ENCODE measurements at regions not wholly inside any gene's neighbourhood (a gene's known extent, or its start where the extent isn't known, plus 50 kb on each side); places are given as distances from the start of the nearest gene placed in this dataset.

DNA sequence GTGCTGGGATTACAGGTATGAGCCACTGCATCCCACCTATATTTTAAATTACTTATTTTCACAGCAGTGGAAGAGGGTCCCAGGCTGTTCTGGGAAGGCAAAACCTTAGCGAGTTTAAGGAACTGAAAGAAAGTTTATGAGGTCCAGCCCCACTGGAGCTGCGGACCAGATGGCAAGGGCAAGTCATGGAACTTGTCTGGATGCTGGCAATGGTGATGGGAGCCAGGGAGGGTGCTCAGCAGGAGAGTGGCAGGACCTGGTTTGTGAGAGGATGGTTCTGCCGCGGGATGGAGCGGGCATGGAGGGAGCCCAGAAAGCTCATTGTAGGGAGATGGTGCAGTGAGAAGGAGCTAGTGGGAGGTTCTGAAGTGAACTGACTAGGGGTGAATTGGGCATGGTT lies 50.6 kb upstream of the SLC45A1 start:
- intact Hi-C loops (cut with DNase I): no loop called here
- DNase-seq: peak in 1 of 10 donors; percentile 59

DNA sequence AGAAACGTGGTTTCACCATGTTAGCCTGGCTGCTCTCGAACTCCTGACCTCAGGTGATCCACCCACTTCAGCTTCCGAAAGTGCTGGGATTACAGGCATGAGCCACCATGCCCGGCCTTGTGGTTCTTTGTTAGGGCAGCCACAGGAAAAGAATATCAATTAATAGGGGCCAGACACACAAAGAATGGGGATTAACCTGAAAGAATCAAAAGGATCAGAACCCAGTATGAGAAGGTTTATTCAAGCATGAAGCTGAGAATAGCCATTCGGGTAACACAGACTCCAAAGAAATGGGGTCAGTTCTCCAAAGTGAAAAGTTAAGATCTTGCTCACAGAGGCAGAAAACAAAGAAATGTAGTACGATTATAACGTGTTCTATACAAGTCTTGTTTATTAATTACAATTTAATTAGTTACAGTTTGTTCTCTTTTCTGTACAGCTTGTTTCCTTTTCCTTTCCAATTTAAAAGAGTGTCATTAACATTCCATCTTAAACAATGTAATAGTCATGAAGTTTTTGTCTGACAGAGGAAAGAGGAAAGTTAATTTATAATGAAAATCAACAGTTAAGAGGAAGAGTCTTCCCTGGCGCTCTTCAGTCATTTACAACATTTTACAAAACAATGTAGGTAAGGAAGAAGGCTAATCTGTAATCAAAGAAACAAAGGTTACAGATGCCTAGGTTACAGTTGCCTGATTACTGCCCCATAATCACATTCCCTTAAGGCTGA lies 51.3 kb upstream of the SLC45A1 start:
- DNase-seq: peak in 1 of 10 donors; percentile 26
- intact Hi-C loops (cut with DNase I): no loop called here

DNA sequence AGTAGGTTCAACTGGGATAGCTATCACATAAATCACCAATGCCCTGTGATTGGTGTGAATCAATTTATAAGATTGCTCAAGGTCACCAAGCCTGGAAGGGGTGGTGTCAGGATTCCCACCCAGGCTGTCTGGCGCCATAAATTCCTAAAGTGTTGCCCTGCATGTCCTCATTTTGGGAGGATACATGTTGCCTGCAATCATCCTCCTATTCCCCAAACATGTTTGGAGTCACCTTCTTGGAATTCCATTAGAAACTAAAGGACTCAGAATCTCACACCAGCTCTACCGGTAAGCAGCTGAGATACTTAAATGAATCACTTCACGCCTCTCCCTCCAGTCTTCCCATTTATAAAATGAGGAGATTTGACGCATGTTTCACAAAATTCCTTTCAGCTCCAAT lies 54.1 kb upstream of the SLC45A1 start:
- DNase-seq: no peak
- intact Hi-C loops (cut with DNase I): no loop called here

DNA sequence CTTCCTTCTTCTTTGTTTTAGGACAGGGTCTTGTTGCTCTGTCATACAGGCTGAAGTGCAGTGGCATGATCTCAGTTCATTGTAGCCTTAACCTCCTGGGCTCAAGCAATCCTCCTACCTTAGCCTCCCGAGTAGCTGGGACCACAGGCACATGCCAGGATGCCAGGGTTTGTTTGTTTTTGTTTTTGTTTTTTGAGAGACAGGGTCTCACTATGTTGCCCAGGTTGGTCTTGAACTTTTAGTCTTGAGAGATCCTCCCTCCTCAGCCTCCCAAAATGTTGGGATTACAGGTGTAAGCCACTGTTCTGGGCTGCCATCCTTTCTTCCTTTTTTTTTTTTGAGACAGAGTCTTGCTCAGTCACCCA lies 56.5 kb upstream of the SLC45A1 start:
- intact Hi-C loops (cut with DNase I): no loop called here
- no peak for DNase-seq

DNA sequence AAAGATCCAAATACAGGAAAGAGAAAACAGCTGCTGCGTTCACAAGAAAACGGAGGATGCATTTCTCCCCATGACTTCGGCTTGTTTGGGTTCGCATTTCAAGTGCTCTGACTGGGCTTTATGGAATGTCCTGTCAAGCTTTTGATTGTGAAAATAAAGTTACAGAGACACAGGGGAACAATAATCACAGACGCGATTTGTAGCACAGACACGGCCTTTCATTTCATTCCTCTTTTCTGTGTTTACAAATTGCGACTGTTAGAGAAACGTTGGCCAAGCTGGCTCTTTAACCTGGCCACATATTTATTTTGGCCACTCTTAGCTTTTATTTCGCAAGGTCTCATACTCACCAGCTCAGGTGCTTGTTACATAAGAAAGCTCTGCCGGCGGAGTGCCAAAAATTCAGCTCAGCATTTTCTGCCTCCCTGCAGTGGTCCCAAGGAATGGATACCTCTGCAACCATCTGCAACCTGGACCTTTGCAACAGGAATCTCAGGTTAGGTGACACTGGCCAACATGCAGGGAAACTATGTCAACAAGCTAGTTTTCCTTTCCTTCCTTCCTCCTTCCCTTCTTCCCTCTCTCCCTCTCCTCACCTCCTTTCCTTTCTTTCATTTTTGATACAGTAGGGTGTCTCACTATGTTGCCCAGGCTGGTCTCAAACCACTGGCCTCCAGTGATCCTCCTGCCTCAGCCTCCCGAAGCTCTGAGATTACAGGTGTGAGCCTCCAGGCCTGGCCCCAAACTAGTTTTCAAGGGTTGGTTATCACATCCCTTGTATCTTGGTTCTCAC lies 58.2 kb upstream of the SLC45A1 start:
- peak in 1 of 10 donors; percentile 43 for DNase-seq
- intact Hi-C loops (cut with DNase I): no loop called here

DNA sequence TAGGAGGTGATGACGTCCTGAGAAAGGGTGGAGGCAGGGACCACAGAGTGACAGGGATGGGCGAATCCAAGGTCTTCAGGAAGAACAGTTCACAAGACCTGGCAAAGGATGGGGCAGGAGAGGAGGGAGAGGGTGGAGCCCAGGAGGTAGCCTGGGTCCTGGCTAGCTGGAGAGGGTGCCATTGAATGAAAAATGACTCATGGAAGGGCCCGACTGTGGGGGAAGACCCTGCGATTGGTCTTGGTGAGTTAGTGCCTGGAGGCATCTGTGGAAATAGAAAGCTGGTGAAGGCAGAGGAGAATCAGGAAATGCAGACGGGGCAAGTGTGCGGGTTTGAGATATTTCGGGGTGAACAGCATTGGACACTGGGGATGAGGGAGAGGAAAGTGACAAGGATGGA lies 60.3 kb upstream of the SLC45A1 start:
- intact Hi-C loops (cut with DNase I): no loop called here
- peak in 1 of 10 donors; percentile 39 for DNase-seq

DNA sequence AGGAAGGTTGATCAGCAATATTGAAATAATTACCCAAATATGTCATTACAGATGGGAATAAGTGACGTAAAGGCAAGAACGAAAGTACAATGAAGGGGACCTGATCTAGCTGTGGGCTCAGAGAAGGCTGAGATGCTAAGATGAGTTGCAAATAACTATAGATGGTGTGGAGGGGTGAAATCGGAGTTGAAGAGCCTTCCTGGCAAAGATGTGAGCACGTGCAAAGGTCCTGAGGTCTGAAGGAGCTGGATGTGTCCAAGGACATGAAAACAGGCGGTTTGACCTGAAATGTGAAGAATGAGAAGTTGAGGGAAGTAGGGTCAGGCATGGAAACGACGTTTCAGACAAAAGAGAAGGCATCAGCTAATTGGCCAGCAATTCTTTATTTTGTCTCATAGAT lies 61.6 kb upstream of the SLC45A1 start:
- intact Hi-C loops (cut with DNase I): no loop called here
- DNase-seq: no peak

DNA sequence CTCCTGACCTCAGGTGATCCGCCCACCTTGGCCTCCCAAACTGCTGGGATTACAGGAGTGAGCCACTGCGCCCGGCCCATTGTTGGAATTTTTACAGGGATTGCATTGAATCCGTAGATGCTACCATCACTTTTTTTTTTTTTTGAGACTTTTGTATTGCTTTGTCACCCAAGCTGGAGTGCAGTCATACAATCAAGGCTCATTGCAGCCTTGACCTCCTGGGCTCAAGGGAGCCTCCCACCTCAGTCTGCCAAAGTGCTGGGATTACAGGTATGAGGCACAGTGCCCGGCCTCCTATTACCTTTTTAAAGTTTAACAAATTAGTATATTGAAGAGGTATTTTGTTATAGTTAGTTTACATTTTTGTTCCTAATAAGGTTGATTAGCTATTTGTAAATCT lies 62.2 kb upstream of the SLC45A1 start:
- peak in 1 of 10 donors; percentile 12 for DNase-seq
- intact Hi-C loops (cut with DNase I): no loop called here

DNA sequence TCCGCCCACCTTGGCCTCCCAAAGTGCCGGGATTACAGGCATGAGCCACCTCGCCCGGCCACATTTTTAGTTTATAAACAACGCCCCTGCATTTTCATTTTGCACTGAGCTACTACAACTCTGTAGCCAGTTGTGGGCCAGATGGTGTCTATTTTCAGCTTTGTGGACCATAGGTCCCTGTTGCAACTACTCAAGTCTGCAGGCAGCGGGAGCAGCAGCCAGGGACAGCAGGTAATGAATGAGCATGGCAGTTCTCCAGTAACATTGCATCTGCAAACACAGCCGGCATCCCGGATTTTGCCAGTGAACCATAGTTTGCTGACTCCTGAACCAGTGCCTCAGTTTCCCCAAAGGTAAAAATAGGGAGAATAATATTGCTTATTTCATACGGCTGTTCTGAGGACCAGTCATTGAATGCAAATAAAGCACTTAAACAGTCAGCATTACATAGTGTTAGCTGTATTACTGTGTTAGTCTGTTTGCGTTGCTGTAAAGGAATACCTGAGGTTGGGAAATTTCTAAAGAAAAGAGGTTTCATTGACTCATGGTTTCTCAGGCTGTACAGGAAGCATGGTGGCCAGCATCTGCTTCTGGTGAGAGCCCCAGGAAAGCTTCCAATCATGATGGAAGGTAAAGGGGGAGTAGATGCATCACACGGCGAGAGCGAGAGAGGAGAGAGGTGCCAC lies 65.5 kb upstream of the SLC45A1 start:
- DNase-seq: peak in 3 of 10 donors; percentile 13 to 68 (median 16)
- intact Hi-C loops (cut with DNase I): no loop called here

DNA sequence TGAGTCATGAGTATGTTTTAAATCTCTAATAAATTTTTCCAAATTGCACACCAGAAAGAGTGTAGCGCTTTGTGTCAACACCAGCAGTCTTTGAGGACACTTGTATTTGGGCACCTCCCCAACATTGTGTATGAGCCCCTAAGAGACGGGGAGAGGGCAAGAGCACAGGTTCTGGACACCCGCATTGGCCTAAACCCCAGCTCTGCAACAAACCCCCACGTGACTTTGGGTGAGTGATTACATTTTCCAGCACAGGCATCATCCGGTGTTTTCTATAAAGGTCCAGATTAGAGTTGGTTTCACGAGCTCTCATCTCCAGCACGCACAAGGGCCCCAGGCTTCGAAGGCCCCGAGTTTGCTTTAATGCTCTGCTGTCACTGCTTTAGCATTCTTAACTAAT lies 66.3 kb upstream of the SLC45A1 start:
- DNase-seq: peak in 1 of 10 donors; percentile 48
- intact Hi-C loops (cut with DNase I): no loop called here

DNA sequence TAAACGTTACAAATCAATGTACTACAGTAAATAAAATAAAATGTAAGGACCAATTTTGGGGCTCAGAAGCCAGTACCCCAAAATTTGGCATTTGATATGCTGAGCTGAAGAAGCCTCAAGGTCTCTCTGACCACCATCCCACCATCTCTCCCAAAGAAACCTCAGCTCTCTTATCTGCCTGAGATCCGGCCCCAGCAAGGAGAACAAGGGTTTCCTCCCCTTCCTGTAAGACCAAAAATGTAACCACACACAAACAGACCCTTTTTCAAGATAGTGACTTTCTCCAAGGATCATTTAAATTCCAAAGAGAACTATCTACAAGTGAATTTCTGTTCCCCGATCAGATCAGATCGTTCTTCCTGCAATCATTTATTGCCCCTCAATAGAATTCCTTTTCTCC lies 68.1 kb upstream of the SLC45A1 start:
- intact Hi-C loops (cut with DNase I): no loop called here
- DNase-seq: no peak

DNA sequence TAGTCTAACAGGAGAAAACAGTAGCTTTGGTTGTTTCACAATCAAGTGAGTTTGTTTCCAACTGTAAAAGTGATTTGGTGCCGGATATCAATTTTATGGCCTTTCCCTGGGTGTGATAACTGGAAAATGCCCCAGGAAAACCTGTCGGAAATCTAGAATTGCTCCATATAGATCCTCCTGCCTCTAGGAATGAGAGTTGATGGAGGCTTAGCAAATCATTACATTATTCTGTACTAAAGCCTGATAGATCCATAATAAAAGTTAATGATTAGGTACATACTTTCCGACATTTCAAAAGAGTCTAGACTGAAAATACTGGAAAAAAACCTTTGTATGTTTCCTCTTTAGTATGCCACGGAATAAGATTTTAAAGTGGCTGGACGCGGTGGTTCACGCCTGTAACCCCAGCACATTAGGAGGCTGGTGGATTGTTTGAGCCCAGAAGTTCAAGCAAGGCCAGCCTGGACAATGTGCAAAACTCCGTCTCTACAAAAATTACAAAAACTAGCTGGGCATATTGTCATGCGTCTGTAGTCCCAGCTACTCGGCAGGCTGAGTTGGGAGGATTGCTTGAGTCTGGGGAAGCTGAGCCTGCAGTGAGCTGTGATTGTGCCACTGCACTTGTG lies 70.0 kb upstream of the SLC45A1 start:
- DNase-seq: peak in 1 of 10 donors; percentile 9
- intact Hi-C loops (cut with DNase I): no loop called here

DNA sequence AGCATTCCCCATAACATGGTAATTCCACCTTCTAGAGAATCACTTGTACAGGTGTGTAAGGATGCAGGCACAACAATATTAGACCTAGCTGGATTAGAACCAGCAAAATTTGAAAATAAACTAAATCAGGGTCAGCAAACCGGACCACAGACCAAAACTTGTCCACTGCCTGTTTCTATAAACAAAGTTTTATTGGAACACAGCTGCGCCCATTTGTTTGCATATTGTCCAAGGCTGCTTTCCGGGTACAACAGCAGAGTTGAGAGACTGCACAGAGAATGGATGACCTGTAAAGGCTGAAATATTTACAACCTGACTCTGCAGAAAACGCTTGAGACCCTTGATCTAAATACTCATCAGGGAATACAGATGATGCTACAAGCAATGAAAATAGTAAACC lies 73.6 kb upstream of the SLC45A1 start:
- no peak for DNase-seq
- intact Hi-C loops (cut with DNase I): no loop called here

DNA sequence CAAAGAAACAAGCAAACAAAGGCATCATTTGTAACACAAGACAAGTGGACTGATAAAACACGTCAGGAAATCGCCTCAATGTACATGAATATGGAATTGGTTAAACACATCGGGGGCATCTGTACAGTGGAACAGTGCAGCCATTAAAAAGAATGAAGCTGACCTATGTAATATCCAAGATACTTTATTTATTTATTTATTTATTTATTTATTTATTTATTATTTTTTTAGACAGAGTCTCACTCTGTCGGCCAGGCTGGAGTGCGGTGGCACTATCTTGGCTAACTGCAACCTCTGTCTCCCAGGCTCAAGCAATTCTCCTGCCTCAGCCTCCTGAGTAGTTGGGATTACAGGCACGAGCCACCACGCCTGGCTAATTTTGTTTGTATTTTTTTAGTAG lies 75.4 kb upstream of the SLC45A1 start:
- intact Hi-C loops (cut with DNase I): no loop called here
- peak in 1 of 10 donors; percentile 43 for DNase-seq

DNA sequence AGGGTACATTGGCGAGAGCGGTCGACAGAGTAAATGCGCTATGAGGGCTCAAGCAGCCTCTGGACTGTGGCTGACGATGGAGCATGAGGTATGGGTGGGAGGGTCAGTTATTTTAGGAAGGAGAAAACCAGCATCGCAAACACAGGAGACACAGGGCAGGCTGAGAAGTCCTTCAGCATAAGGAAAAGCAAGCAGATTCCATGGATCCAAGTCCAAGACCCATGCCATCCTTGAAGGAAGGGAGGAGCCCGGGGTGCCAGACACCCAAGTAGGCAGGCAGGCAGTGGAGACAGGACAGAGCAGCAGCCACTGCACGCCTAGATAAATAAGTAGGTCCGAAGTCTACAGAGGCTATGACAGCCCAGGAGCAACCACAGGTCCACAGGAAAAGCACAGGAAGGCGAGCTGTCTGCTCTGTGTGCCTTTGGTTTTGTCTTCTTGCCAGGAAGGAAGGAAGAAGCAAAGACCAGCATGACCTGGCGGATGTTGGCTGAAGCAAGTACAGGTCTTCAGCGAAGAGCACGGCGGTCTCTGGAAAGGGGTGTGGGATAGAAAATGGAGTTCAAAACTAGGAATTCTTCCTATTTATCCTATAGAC lies 76.4 kb upstream of the SLC45A1 start:
- intact Hi-C loops (cut with DNase I): no loop called here
- peak in 1 of 10 donors; percentile 38 for DNase-seq

DNA sequence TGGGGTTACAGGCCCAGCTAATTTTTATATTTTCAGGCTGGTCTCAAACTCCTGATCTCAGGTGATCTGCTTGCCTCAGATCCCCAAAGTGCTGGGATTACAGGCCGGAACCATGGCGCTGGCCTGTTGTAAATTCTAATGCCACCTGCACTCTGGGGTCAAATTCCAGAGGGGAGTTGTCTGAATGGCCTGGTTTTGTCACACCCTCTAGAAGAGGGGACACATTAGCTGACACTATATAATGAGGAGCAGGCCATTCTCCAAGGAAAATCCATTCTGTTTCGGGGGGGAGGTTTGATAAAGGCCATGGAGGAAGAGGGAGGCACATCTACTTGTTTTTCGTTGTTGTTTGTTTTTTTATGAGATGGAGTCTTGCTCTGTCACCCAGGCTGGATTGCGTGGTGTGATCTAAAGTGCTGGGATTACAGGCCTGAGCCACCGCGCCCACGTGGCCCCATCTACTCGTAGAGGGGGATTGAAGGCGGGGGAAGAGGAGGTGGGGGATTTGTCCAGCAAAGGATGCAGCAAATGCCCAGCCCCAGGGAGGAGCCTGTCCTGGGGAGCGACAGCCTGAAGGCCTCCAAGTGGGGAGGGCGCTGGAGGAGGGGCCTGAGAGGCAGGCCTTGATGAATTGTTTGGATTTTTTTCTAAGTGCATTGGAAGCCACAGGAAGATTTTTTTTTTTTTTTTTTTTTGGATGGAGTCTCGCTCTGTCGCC lies 78.4 kb upstream of the SLC45A1 start:
- intact Hi-C loops (cut with DNase I): no loop called here
- DNase-seq: peak in 1 of 10 donors; percentile 47

DNA sequence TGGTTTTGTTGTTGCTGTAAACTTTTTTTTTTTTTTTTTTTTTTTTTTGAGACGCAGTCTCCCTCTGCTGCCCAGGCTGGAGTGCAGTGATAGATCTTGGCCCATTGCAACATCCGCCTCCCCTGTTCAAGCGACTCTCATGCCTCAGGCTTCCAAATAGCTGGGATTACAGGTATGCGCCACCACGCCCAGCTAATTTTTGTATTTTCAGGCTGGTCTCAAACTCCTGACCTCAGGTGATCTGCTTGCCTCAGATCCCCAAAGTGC lies 78.9 kb upstream of the SLC45A1 start:
- intact Hi-C loops (cut with DNase I): no loop called here
- DNase-seq: peak in 1 of 10 donors; percentile 27

DNA sequence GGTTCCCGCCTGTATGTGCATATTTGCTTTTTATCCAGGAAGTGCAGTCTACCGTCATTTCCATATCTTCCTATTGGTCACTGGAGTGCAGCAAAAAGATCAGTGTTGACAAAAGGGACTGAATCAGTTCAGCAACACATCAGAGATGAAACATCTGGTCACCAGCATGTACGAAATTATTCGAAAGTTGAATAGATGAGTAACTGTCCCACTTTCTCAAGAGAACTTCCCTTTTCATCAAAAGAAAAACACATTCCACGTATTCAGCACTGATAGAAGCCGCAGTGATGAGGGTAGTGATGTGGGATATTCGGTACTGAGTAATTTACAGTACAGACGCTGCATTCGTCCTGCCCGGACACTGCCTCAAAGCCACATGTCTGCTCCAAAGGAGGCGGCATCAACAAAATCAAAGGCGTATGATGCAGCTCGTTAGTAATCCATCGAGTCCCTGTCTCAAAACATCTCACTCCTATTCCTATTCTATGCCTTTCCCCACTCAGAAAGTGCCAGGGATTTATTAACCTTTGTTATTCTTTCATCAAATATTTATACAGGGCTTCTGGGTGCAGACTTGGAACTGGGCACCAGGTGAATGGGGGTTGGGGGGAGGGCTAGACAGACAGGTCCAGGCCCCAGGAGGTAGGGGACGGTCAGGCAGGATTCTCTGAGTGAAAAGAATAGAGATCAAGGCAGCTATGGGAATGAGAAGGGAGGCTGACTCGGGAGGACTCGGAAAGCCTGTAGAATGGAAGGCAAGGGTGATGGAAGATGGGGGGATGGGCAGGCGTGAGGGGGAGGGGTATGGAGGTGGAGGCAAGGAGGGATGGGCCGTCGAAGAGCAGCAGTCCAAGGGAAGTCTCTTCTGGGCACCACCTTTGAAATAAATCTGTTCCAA lies 79.5 kb upstream of the SLC45A1 start:
- intact Hi-C loops (cut with DNase I): no loop called here
- peak in 1 of 10 donors; percentile 2 for DNase-seq

Measured in posterior cingulate gyrus (tissue), 11 donors.